K562 (cell line): ENCODE measurements at regions not wholly inside any gene's neighbourhood (a gene's known extent, or its start where the extent isn't known, plus 50 kb on each side); places are given as distances from the start of the nearest gene placed in this dataset.

Experiments
- ATAC-seq: fragments of 200-7000 bp; cut with Tn5 transposase; 3 replicates; pipeline ENCODE4 v1.9.1; 2020; ENCODE audit warnings: moderate library complexity
- BruUV-seq: library from RNA; stranded (reverse); fragments of 400-500 nt; replicated peaks from 2 replicates; lab custom pipeline; 2021; lab: Mats Ljungman, UMichigan
- CTCF ChIA-PET: fragments of 300-600 bp; formaldehyde crosslinking; extraction: SDS; loops from one replicate; lab custom pipeline; 2021; ENCODE audit warnings: low intra/inter-chr PET ratio; lab: Yijun Ruan, JAX
- POLR2A ChIA-PET: fragments of 300-600, 350-650 bp; sonication (Branson Sonifier 250); formaldehyde crosslinking; extraction: SDS; loops from one replicate; lab custom pipeline; 2021; ENCODE audit warnings: antibody characterized with exemption, inconsistent platforms; lab: Yijun Ruan, JAX
- DNase-seq, 4 experiments: peaks; one replicate each; pipeline versions ENCODE4 v3.0.0 to v3.0.0-alpha.2; 2011 to 2018; ENCODE audit warnings: low spot score in 3 of 4, mixed read lengths in 3 of 4; ENCODE audit errors: extremely low read depth in 1 of 4
- FAIRE-seq: peaks from 2 replicates; lab custom pipeline; 2011; peaks lifted over from hg19 to GRCh38; lab: Jason Lieb, UNC
- H2AFZ ChIP-seq: 2 replicates; pipeline ENCODE4 v1.6.0; 2011; ENCODE audit warnings: low read depth, low read length, control low read depth, inconsistent platforms
- H3K27ac ChIP-seq: fragments of 200-600 bp; 3 replicates; pipeline ENCODE4 v1.8.0; 2011; ENCODE audit warnings: low read depth, mild to moderate bottlenecking, control low read depth, inconsistent platforms, low read length, moderate library complexity, mixed read lengths; ENCODE audit errors: extremely low read depth
- H3K27me3 ChIP-seq, 2 experiments: fragments of 300-600 bp in 1 of 2; 2 replicates in 1 of 2; 3 replicates in 1 of 2; pipeline versions ENCODE4 v1.6.0 to v1.8.0; 2011; ENCODE audit warnings: inconsistent platforms in 2 of 2, low read length in 2 of 2, mild to moderate bottlenecking in 1 of 2, mixed read lengths in 1 of 2, moderate library complexity in 1 of 2; ENCODE audit not compliant: control insufficient read depth in 2 of 2, insufficient read depth in 2 of 2
- H3K36me3 ChIP-seq: fragments of 300-600 bp; 3 replicates; pipeline ENCODE4 v1.8.0; 2011; ENCODE audit warnings: mild to moderate bottlenecking, low read length, inconsistent platforms; ENCODE audit not compliant: control insufficient read depth, insufficient read depth
- H3K4me1 ChIP-seq, 2 experiments: fragments of 200-600 bp in 1 of 2; replicated peaks in 1 of 2; 2 replicates in 1 of 2; 3 replicates in 1 of 2; pipeline versions ENCODE4 v1.5.1 to v1.8.0; 2011; ENCODE audit warnings: inconsistent platforms in 2 of 2, low read length in 2 of 2, mild to moderate bottlenecking in 1 of 2, mixed read lengths in 1 of 2, moderate library complexity in 1 of 2; ENCODE audit not compliant: control insufficient read depth in 2 of 2, insufficient read depth in 2 of 2
- H3K4me2 ChIP-seq: 2 replicates; pipeline ENCODE4 v1.6.1; 2011; ENCODE audit warnings: low read length, control low read depth, inconsistent platforms, mixed read lengths; ENCODE audit not compliant: insufficient read depth
- H3K4me3 ChIP-seq: fragments of 200-600 bp; sonication (generic), shearing (Covaris generic); 2 replicates; pipeline ENCODE4 v1.5.1; 2016; ENCODE audit warnings: control low read depth, inconsistent platforms
- H3K79me2 ChIP-seq: fragments of 200-600 bp; 3 replicates; pipeline ENCODE4 v1.8.0; 2011; ENCODE audit warnings: low read length, inconsistent platforms; ENCODE audit not compliant: control insufficient read depth, insufficient read depth
- H3K9ac ChIP-seq, 2 experiments: 2 replicates each; pipeline versions ENCODE4 v1.6.0 to v1.6.1; 2011; ENCODE audit warnings: low read depth in 2 of 2, low read length in 2 of 2, control low read depth in 1 of 2, inconsistent platforms in 1 of 2, mild to moderate bottlenecking in 1 of 2, mixed read lengths in 1 of 2; ENCODE audit not compliant: insufficient read depth in 1 of 2
- H3K9me1 ChIP-seq: one replicate; pipeline ENCODE4 v1.6.0; 2011; ENCODE audit warnings: inconsistent platforms, mild to moderate bottlenecking, low read length, moderate library complexity; ENCODE audit not compliant: control insufficient read depth, insufficient read depth
- H3K9me3 ChIP-seq: replicated peaks from 2 replicates; pipeline ENCODE4 v1.5.1; 2011; ENCODE audit warnings: low read depth, low read length, inconsistent platforms; ENCODE audit not compliant: control insufficient read depth, insufficient read depth
- H4K20me1 ChIP-seq: replicated peaks from 2 replicates; pipeline ENCODE4 v1.6.1; 2011; ENCODE audit warnings: low read length, inconsistent platforms, mixed read lengths; ENCODE audit not compliant: control insufficient read depth, insufficient read depth
- HOXB6 ChIP-seq: fragments of 250-450 bp; sonication (Bioruptor Pico); IDR thresholded peaks from 2 replicates; pipeline ENCODE4 v1.5.1; 2022; ENCODE audit warnings: mild to moderate bottlenecking, borderline replicate concordance
- RBM34 ChIP-seq: fragments of 200-400 bp; formaldehyde crosslinking; IDR thresholded peaks from 2 replicates; pipeline ENCODE4 v1.6.1; 2018; ENCODE audit warnings: low read length, borderline replicate concordance; ENCODE audit not compliant: insufficient read depth
- SUPT5H ChIP-seq: fragments of 450-650 bp; IDR thresholded peaks from 2 replicates; pipeline ENCODE4 v1.6.1; 2016
- TAF1 ChIP-seq: IDR thresholded peaks from 2 replicates; pipeline ENCODE4 v1.6.1; 2011; ENCODE audit warnings: mild to moderate bottlenecking, low read length, moderate library complexity; ENCODE audit not compliant: insufficient read depth, control insufficient read depth, severe bottlenecking; ENCODE audit errors: extremely low read depth
- WGBS: fragments of 100-300 bp; shearing (Covaris generic); methylation state at CpG from one replicate; pipeline ENCODE4 v1.1.6; 2016; ENCODE audit warnings: low coverage, mixed read lengths; ENCODE audit not compliant: insufficient coverage; ENCODE audit errors: missing lambda C conversion rate; 5-methylcytosine and 5-hydroxymethylcytosine counted together
- in situ Hi-C: fragments of 300-500 bp; cut with MboI; formaldehyde crosslinking; loops from 4 replicates; pipeline ENCODE4 v1.15.0; 2018; ENCODE audit warnings: inconsistent platforms, mixed read lengths
- intact Hi-C: fragments of 100-400 bp; cut with micrococcal nuclease; formaldehyde crosslinking; loops from 2 replicates; pipeline ENCODE4 v1.14.2; 2022
- TF ChIP-seq, protein P1 (sequence below): sonication (generic); formaldehyde crosslinking; IDR thresholded peaks from 2 replicates; pipeline ENCODE4 v1.8.1; 2023; ENCODE audit warnings: mild to moderate bottlenecking, missing genetic modification reagents, moderate library complexity
- TF ChIP-seq, protein P2 (sequence below), 2 experiments: fragments of 450-650 bp; IDR thresholded peaks; 2 replicates each; pipeline ENCODE4 v1.6.1; 2016

DNA sequence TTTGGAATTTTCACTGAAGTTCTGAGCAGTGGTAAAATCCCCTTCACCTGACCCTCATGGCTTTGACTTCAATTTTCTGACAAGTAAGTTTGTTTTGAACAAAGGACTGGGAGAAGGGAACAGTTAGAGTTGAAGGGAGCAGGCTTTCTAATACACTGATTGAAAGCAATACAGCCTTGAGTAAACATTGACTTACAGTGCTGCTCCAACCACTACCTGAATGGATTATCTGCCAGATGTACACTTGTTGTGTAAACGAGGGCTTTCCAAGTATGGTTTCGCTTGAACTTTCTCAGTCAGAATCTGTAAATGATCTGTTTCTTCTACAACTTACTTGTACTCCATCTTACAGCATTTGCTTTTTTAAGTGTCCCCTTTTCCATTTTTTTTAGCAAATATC lies 1414.9 kb upstream of the NUDT12 start:
- intact Hi-C loops (no loop called here), in situ Hi-C loops (no loop called here)
- Histone ChIP-seq H3K9ac (no peak overlapping the region), H3K27me3 (no peaks in the 10 kb centered on the region), H3K4me3 (no peak overlapping the region), H4K20me1 (no peaks in the 10 kb centered on the region), H3K79me2 (no peaks in the 10 kb centered on the region), H3K36me3 (no peaks in the 10 kb centered on the region), H3K9me3 (no peaks in the 10 kb centered on the region), H3K4me2 (no peak overlapping the region), H3K27ac (no peak overlapping the region), H2AFZ (no peak overlapping the region), H3K4me1 (no peaks in the 10 kb centered on the region), H3K9me1 (no peaks in the 10 kb centered on the region)
- 23% methylated on average over 2 of the region's 2 CpGs for WGBS
- ChIA-PET CTCF (no interaction called here), POLR2A (no interaction called here)
- TF ChIP-seq SUPT5H (no peak), HOXB6 (CRISPR knock-in tag) (no peak), TAF1 (no peak), RBM34 (no peak)
- TF ChIP-seq, protein P1, sequence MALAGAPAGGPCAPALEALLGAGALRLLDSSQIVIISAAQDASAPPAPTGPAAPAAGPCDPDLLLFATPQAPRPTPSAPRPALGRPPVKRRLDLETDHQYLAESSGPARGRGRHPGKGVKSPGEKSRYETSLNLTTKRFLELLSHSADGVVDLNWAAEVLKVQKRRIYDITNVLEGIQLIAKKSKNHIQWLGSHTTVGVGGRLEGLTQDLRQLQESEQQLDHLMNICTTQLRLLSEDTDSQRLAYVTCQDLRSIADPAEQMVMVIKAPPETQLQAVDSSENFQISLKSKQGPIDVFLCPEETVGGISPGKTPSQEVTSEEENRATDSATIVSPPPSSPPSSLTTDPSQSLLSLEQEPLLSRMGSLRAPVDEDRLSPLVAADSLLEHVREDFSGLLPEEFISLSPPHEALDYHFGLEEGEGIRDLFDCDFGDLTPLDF (CRISPR knock-in tag), result no peak
- TF ChIP-seq, protein P2, sequence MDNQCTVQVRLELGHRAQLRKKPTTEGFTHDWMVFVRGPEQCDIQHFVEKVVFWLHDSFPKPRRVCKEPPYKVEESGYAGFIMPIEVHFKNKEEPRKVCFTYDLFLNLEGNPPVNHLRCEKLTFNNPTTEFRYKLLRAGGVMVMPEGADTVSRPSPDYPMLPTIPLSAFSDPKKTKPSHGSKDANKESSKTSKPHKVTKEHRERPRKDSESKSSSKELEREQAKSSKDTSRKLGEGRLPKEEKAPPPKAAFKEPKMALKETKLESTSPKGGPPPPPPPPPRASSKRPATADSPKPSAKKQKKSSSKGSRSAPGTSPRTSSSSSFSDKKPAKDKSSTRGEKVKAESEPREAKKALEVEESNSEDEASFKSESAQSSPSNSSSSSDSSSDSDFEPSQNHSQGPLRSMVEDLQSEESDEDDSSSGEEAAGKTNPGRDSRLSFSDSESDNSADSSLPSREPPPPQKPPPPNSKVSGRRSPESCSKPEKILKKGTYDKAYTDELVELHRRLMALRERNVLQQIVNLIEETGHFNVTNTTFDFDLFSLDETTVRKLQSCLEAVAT (IDR thresholded peaks at IDR 0.05), result no peak
- DNase-seq, result no peak
- ATAC-seq, result no peak
- FAIRE-seq, result no peak
- BruUV-seq, result no TSS peak
